Fibroblast of mammary gland (primary cell): ENCODE measurements at regions not wholly inside any gene's neighbourhood (a gene's known extent, or its start where the extent isn't known, plus 50 kb on each side); places are given as distances from the start of the nearest gene placed in this dataset.

ENCODE experiments used
- DNase-seq: peaks from one replicate; pipeline ENCODE4 v3.0.0-alpha.2; 2010; ENCODE audit warnings: low read depth
- H3K4me3 ChIP-seq: 2 replicates; pipeline ENCODE4 v1.5.1; 2011; ENCODE audit warnings: low read depth, mild to moderate bottlenecking, low read length, moderate library complexity; ENCODE audit not compliant: control insufficient read depth
- TF ChIP-seq, protein P1 (sequence below): conservative IDR thresholded peaks from 2 replicates; pipeline ENCODE4 v1.5.1; 2011; ENCODE audit warnings: low read depth, low read length, inconsistent platforms; ENCODE audit not compliant: control insufficient read depth, insufficient read depth

DNA sequence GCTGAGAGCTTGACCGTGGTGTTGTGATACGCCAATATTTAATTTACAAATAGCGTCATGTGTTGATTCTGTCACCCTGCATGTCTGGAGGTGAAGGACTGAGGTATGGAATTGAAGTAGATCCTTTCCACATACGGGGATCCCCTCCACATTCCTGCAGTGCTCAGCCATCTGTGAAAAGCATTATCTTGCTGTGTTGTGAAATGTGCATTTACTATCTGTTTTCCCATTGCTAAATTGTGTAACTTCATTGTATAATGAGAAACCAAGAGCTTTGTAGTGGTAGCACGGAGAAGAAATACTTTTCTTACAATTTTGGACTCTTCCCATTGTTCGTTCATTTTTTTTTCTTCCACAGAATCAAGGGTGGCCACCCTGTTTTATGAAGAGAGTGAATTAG is 577.3 kb upstream of the ZP4 start:
- TF ChIP-seq, protein P1, sequence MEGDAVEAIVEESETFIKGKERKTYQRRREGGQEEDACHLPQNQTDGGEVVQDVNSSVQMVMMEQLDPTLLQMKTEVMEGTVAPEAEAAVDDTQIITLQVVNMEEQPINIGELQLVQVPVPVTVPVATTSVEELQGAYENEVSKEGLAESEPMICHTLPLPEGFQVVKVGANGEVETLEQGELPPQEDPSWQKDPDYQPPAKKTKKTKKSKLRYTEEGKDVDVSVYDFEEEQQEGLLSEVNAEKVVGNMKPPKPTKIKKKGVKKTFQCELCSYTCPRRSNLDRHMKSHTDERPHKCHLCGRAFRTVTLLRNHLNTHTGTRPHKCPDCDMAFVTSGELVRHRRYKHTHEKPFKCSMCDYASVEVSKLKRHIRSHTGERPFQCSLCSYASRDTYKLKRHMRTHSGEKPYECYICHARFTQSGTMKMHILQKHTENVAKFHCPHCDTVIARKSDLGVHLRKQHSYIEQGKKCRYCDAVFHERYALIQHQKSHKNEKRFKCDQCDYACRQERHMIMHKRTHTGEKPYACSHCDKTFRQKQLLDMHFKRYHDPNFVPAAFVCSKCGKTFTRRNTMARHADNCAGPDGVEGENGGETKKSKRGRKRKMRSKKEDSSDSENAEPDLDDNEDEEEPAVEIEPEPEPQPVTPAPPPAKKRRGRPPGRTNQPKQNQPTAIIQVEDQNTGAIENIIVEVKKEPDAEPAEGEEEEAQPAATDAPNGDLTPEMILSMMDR, result no peak

DNA sequence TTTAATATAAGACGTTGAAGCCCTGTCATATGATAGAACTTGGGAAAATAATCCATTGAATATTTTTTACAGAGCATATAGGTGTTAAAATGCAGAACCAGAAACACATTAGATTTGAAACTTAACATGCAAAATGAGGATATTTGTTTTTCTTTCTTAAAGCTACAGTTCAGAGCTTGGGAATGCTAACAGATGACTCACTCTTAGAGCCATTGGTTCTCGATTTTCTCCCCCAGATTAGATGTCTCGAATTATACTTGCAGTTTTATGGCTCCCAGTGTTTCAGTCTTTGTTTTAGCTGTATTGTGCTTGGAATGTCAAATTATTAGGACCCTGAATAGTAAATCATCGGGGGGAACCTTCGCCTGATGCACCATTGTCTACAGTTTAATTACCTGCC is 575.7 kb upstream of the ZP4 start:
- peak; percentile 22 for DNase-seq
- TF ChIP-seq, protein P1, result no peak
- H3K4me3 ChIP-seq, result no peak overlapping the region

More for the DNA sequence above, 577.3 kb upstream of the ZP4 start:
- H3K4me3 ChIP-seq, result no peak overlapping the region
- no peak for DNase-seq

DNA sequence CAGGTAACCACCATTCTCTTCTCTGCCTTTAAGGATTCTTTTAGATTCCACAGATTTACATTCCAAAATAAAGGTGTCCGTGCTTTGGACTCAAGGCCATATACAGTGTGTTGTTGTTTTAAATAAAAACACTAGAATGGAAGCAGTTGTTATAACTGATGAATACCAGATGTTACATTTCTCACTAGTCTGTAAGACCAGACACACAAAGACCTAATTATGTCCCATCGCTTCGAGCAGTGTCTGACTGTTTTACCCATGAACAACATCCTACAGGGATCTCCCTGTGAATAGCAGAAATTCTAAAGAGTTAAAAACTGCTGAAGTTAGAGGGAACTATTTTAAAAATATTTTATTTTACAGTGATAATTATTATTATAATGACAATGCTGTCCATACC is 574.7 kb upstream of the ZP4 start:
- peak; percentile 19 for DNase-seq
- H3K4me3 ChIP-seq, result no peak overlapping the region
- TF ChIP-seq, protein P1, result no peak

GRCh38 chr1:238458899-238459298 is 568.2 kb upstream of the ZP4 start:
- H3K4me3 ChIP-seq, result no peak overlapping the region
- DNase-seq, result no peak
- TF ChIP-seq, protein P1, result no peak

DNA sequence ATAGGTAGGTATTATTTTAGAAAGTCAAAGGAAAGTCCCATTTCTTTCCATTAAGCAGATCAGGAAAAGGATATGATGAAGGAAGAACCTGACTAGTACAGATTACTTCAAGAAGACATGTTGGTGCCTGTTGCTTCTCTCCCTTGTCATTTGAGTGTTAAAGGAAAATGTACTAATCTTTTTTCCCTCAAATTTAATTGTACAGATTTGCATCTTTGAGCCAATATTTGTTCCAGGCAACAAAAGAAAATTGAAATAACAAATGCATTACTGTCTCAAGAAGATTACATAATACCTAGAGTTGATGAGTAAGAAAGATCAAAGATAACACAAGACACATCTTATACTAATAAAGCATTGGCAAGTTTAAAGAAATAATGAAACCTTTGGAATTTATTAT is 566.9 kb upstream of the ZP4 start:
- H3K4me3 ChIP-seq, result no peak overlapping the region
- DNase-seq, result peak; percentile 4
- TF ChIP-seq, protein P1, result no peak

DNA sequence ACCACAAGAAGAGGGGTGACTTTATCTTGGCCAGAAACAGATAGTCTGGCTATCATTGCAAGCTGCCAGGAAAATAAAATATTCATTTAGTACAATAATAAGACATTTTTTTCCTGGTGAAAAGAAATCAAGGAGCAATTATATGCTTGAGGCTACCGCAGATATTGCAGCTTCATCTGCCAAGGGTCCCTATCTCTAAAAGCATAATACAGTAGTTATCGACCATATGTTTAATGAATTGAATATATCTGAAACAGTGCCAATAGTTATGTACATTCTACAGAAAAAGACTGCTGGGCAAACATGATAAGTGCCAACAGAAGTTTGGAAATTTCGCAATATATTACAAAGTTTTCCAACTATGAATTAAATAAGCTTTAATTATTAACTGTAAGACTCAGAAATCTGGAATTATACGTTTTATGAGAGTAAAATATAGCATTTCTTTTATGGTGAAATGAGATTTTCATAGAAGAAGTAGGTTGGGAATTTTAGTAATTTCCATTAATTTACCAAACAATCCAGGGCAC is 561.1 kb upstream of the ZP4 start:
- no peak overlapping the region for H3K4me3 ChIP-seq
- TF ChIP-seq, protein P1, result no peak
- no peak for DNase-seq

- no peak overlapping the region for H3K4me3 ChIP-seq
- no peak for DNase-seq
- TF ChIP-seq, protein P1, result no peak
Measured at GRCh38 chr1:238450976-238451375, 560.3 kb upstream of the ZP4 start.
